Epithelial cell of prostate (primary cell): ENCODE measurements at regions not wholly inside any gene's neighbourhood (a gene's known extent, or its start where the extent isn't known, plus 50 kb on each side); places are given as distances from the start of the nearest gene placed in this dataset.
A peak's percentile ranks its signal among the peaks of the same experiment; 100 is the strongest.

Source experiments
- DNase-seq: peaks from one replicate; pipeline ENCODE4 v3.0.0-alpha.2; 2011; ENCODE audit warnings: low read depth, low spot score
- H3K27ac ChIP-seq: fragments of 450-650 bp; 2 replicates; pipeline ENCODE4 v1.5.1; 2017; ENCODE audit warnings: mild to moderate bottlenecking

- DNase-seq: no peak
- no peak overlapping the region for H3K27ac ChIP-seq
Observed at GRCh38 chr13:106259928-106260327, 275.5 kb downstream of the EFNB2 start.

GRCh38 chr13:106246666-106247188, 288.7 kb downstream of the EFNB2 start:
- H3K27ac ChIP-seq: no peak overlapping the region
- DNase-seq: no peak

GRCh38 chr13:106246242-106246641, 289.2 kb downstream of the EFNB2 start:
- H3K27ac ChIP-seq: no peak overlapping the region
- no peak for DNase-seq

GRCh38 chr13:106243011-106243565, 292.4 kb downstream of the EFNB2 start:
- DNase-seq: no peak
- no peak overlapping the region for H3K27ac ChIP-seq

GRCh38 chr13:106241974-106242953, 293.2 kb downstream of the EFNB2 start:
- no peak overlapping the region for H3K27ac ChIP-seq
- no peak for DNase-seq

- no peak for DNase-seq
- H3K27ac ChIP-seq: no peak overlapping the region
Observed at GRCh38 chr13:106238690-106239089, 296.8 kb downstream of the EFNB2 start.

GRCh38 chr13:106234636-106235035, 300.8 kb downstream of the EFNB2 start:
- no peak for DNase-seq
- no peak overlapping the region for H3K27ac ChIP-seq

GRCh38 chr13:106233134-106233735, 302.2 kb downstream of the EFNB2 start:
- H3K27ac ChIP-seq: no peak overlapping the region
- DNase-seq: no peak

- DNase-seq: no peak
- H3K27ac ChIP-seq: no peak overlapping the region
Observed at GRCh38 chr13:106232681-106233080, 302.8 kb downstream of the EFNB2 start.

- no peak overlapping the region for H3K27ac ChIP-seq
- peak; percentile 58 for DNase-seq
Observed at GRCh38 chr13:106230450-106230849, 305.0 kb downstream of the EFNB2 start.

GRCh38 chr13:106225126-106225525, 310.3 kb downstream of the EFNB2 start:
- no peak for DNase-seq
- no peak overlapping the region for H3K27ac ChIP-seq

- no peak for DNase-seq
- H3K27ac ChIP-seq: no peak overlapping the region
Observed at GRCh38 chr13:106220211-106220610, 315.3 kb downstream of the EFNB2 start.

GRCh38 chr13:106213028-106213757, 322.3 kb downstream of the EFNB2 start:
- no peak for DNase-seq
- no peak overlapping the region for H3K27ac ChIP-seq

GRCh38 chr13:106212386-106213010, 323.0 kb downstream of the EFNB2 start:
- H3K27ac ChIP-seq: no peak overlapping the region
- DNase-seq: no peak

GRCh38 chr13:106210324-106210723, 325.1 kb downstream of the EFNB2 start:
- H3K27ac ChIP-seq: no peak overlapping the region
- DNase-seq: no peak

GRCh38 chr13:106205871-106206270, 329.6 kb downstream of the EFNB2 start:
- no peak for DNase-seq
- no peak overlapping the region for H3K27ac ChIP-seq

- no peak for DNase-seq
- H3K27ac ChIP-seq: no peak overlapping the region
Observed at GRCh38 chr13:106197496-106197895, 338.0 kb downstream of the EFNB2 start.

- H3K27ac ChIP-seq: no peak overlapping the region
- DNase-seq: no peak
Observed at GRCh38 chr13:106187501-106188095, 347.9 kb downstream of the EFNB2 start.

- no peak for DNase-seq
- H3K27ac ChIP-seq: peak overlapping the region; percentile 1
Observed at GRCh38 chr13:106187101-106187500, 348.4 kb downstream of the EFNB2 start.
